ENCODE measurements at regions not wholly inside any gene's neighbourhood (a gene's known extent, or its start where the extent isn't known, plus 50 kb on each side); places are given as distances from the start of the nearest gene placed in this dataset.

DNA sequence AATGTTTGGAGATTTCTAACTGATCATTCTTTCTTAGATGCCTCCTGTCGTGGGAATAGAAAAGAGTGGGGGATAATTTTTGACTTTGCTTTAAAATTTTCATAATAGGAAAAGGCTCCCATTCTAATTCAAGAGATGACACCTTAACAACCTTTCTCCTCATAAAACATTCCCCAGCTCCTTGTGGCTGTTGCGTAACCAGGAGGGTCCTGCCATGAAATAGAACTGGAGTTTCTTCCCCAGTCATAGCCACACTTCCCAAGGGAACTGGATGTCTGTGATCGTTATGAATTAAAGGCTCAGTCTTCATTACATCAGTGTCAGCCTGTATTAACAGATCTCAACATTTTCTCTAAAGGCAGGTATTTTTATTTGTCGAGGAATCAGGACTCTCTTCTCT is 119.9 kb upstream of the DAP start:
- TF ChIP-seq, protein P1, sequence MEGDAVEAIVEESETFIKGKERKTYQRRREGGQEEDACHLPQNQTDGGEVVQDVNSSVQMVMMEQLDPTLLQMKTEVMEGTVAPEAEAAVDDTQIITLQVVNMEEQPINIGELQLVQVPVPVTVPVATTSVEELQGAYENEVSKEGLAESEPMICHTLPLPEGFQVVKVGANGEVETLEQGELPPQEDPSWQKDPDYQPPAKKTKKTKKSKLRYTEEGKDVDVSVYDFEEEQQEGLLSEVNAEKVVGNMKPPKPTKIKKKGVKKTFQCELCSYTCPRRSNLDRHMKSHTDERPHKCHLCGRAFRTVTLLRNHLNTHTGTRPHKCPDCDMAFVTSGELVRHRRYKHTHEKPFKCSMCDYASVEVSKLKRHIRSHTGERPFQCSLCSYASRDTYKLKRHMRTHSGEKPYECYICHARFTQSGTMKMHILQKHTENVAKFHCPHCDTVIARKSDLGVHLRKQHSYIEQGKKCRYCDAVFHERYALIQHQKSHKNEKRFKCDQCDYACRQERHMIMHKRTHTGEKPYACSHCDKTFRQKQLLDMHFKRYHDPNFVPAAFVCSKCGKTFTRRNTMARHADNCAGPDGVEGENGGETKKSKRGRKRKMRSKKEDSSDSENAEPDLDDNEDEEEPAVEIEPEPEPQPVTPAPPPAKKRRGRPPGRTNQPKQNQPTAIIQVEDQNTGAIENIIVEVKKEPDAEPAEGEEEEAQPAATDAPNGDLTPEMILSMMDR (IDR thresholded peaks at IDR 0.05): no peak
- TF ChIP-seq POLR2A (IDR thresholded peaks at IDR 0.05): no peak
